Stimulated activated CD8-positive, alpha-beta memory T cell treated with anti-CD3 and anti-CD28 coated beads, Interleukin-7, amount 100 ng/mL, for 1 hour (primary cell): ENCODE measurements at regions not wholly inside any gene's neighbourhood (a gene's known extent, or its start where the extent isn't known, plus 50 kb on each side); places are given as distances from the start of the nearest gene placed in this dataset.

ENCODE experiments used
- DNase-seq, 2 donors: peaks; one replicate each; pipeline ENCODE4 v3.0.0-alpha.2; 2020; ENCODE audit warnings: low read depth in 2 of 2

DNA sequence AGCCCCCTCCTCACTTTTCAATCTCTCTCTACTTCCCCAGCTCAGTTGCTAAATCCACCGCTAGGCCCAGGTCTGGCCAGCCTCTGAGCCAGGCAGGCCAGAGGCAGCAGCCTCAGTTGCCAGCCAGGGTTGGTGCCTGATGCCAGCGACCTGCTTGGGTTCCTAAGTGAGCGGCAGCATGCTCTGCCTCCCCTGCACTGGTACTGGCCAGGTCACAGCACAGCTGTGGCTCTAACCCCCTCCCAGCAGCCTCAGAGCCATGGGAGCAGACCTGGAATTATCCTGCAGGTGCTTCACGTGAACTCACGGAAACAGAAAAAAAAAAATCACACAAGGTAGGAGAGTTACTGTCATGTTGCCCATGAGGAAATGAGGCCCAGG lies 82.5 kb upstream of the ATF3 start:
- DNase-seq: no peak

- no peak for DNase-seq
Measured at GRCh38 chr1:212528501-212528900, 80.1 kb upstream of the ATF3 start.

DNA sequence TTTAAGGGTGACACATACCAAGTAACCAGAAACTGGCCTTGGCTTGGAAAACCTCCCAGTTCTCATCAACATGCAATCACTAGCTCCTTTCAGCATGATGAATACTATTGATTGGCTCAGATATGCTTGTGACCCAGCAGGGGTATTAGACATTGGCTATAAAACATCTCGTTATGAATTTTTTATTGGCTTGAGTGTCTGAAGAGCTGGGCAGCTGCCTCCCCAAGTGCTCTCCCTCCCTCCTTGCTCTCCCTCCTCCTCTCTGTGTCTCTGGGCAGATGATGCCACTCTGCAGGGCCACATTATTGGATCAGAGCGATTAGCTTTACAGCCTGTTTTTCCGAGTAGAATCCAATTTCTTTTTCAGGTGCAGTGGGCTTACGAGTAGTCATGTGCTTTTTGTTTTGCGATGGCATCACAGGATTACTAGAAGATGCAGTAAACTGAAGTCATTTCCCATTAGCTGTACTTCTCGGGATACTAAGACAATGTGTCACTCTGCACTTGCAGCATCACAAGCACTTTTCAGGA lies 79.3 kb upstream of the ATF3 start:
- DNase-seq: no peak

GRCh38 chr1:212531267-212531666 lies 77.3 kb upstream of the ATF3 start:
- DNase-seq: no peak

DNA sequence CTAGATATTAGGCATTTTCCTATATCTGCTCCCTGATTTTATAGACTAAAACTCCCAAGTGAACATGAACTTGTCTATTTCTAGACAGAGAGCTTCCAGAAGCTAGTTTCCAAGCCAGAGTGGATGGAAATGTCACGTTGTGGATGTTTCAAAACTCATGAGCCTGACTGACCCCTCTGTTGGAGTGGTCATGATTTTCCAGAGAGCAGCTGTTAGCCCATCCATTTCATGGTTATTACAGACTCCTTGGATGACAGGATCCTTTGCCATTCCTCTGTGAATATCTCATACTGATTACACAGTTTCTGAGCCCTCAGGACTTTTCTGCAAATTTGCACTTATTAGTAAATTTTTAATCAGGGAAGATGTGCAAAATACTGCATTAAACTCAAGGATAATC lies 76.8 kb upstream of the ATF3 start:
- no peak for DNase-seq

DNA sequence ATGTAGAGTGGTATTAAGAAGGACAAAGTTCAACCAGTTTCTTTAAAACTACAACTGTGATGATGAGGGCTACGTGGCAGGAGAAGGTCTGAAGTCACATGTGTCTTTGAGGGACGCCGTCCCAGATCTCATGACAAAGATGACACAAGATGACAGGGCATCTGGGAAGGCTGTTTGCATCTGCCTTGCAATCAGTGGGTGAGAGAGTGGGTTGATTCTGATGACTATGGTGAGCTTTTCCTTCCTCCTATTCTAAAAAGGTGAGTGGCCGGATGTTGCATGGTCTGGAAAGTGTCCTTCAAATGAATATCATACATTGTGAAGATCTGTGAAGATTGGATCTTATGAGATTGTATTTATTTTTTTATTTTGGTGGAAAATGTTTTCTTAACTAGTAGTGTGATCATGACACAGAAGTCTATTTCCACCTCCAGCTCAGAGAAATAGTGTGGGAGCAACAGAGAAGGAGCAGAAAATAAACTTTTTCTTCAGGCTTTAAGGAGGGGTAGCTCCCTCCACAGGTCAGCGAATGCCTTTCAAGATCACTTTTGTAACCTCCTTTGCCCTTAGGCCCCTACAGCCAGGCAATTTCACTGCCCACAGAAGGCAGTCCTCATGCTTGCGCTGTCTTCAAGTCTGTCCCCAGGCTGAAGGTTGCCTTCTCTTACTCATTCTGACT lies 76.0 kb upstream of the ATF3 start:
- no peak for DNase-seq

DNA sequence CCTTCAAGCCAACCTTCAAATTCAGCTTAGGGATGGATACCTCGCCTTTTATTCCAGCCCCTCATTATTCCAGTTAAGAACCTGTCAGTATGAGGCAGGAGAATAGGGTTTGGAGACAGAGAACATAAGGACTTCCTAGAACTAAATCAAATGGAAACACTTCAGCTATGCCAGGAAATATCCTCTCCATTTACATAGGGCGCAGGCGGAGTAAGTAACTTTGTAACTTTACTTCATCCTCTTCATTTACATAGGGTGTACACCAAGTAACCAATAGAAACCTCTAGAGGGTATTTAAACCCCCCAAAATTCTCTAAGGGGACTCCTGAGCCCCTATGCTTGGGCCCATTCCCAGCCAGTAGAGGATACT lies 75.4 kb upstream of the ATF3 start:
- no peak for DNase-seq

- DNase-seq: no peak
Measured at GRCh38 chr1:212536586-212536985, 72.0 kb upstream of the ATF3 start.

DNA sequence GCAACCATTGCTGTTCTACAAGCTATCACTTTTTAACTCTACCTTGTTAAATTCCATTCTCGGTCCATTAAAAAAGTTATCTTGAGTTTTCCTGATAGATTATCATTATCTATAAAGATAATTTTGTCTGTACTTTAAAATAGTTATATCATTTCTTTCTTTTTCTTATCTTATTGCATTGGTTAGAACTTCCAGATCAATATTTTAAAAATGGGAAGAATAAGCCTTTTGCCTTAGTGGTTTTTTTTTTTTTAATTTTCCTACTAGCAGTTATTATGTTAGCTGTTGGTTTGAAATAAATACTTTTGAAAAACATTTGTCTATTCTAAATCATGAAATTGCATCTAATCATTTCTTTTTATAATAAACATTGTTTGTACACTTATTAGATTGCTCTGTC lies 71.0 kb upstream of the ATF3 start:
- no peak for DNase-seq

DNA sequence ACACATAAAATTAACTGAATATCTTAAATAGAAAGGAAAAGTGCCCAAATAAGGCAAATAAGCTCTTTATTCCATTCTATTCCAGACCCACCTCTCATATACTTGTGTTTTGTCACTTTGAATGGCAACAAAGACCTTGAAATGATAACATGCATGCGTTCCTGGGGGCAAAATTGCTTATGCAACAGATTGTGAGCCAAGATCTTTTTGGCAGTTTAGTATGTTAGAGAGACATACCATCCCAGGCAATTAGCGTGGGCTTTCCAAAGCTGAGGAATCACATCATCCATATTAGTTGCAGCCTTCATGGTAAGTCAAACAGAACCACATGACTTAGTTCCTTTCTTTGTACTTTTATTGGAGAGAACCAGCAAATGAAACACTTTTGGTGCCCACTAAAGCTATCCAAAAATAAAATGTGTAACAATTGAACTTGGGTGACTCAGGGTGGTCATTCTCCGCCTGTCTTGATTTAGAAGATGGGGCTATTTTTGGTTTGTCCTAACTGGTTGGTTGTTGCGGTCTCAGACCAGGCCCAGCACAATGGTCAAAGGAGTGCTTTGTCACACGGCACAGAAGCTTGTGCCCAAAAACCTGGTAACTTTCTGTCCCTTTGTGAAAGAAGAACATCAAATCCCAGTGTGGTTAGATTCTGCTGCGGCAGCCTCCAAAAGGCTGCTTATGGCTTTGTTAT lies 68.7 kb upstream of the ATF3 start:
- DNase-seq: no peak

- DNase-seq: no peak
Measured at GRCh38 chr1:212542761-212543187, 65.8 kb upstream of the ATF3 start.

GRCh38 chr1:212544110-212544509 lies 64.5 kb upstream of the ATF3 start:
- no peak for DNase-seq

DNA sequence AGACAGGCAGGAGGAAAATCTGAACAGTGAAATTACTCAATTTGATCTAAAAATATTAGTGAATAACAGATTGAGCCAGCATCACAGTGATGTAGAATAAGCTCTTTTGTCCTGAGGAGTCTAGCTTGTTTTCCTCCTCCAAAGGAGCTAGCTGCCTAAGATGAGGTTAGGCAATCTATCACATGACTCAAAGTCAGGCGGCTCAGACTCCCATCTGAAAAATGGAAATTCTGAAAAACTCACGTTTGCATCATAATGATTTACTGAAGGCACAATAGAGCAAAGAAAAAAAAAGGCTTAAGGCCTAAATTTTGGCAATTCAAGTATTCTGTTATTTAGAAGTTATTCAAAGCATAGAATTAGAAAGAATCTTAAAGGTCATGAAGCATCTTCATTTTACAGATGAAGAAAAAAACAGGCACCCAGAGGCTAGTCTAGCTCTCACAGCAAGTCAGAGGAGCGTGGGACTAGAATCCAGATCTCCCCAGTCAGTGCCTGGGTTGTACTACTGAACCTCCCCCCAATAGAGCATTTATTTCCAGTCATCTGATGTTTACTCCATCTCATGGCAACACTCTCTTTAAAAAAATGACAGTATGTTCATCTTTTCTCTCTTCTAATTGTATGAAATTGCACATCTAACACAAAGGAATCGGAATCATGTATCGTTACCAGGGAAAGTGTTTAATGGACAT lies 62.5 kb upstream of the ATF3 start:
- DNase-seq: no peak

GRCh38 chr1:212549503-212550017 lies 59.0 kb upstream of the ATF3 start:
- DNase-seq: no peak

DNA sequence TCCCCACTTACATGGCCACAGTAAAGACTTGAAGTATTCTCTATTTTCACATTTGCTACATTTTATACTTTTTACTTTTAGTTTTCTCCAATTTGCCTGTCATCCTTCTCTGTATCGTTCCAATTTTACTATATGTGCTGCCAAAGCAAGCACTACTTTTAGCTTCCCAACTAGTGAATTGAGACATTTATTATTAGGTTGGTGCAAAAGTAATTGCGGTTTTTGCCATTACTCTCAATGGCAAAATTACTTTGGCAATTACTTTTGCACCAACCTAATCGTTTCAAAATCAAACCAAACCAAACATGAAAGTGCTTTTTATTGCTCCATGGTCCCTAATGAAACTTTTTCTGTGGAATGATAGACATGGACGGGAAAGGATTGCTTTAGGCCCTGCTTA lies 56.6 kb upstream of the ATF3 start:
- no peak for DNase-seq

DNA sequence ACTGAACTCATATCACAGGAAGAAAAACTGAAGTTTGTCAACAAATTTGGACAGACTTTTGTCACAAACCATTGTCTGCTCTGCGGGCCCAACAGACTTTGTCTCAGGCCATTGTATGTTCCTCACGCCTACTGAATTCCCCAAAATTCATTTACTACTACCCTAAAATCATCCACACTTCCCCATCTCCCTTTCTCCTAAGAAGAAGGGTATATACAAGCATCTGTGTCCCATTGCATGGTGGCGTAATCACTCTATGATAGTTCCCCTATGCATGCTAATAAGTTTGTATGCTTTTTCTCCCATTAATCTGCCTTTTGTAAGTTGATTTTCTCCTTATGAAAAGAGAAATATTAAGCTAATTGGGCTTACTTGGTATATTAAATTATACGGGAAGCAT lies 54.9 kb upstream of the ATF3 start:
- DNase-seq: no peak

DNA sequence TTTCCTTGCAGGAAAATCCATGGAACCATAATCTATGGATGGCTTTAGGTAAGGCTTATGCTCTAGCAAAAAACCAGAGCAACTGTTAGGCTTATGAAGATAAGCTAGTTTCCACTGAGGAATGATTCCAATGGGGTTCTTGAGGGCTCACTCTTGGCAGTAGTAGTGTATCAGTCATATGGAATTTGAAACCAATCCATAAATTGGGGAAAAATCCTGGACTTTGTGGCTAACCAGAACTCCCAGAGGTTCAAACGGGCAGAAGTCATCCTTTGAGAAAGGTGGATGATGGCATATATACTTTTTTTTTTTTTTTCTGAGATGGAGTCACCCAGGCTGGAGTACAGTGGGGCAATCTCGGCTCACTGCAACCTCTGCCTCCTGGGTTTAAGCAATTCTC lies 54.2 kb upstream of the ATF3 start:
- no peak for DNase-seq

DNA sequence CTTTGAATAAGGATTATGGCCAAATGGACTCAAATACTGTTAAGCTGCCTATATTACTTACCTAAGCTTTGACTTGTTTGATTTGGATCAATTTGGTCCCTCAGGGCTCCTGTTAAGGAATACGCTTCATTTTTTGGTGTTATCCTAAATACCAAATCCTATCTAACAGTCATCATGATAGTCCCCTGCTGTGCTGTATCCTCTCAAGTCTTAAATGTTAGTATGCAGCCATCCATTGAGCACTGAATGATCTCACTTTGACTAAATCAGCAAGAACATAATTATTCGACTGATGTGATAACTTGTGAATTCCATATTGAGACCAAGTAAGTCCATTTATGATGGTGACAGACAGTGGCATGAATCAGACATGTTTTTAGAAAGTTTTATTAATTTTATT lies 53.1 kb upstream of the ATF3 start:
- DNase-seq: no peak

- DNase-seq: no peak
Measured at GRCh38 chr1:212556822-212557549, 51.6 kb upstream of the ATF3 start.

- DNase-seq: no peak
Measured at GRCh38 chr1:212557739-212558692, 50.5 kb upstream of the ATF3 start.
